Spleen (tissue), 7 donors: ENCODE measurements at regions not wholly inside any gene's neighbourhood (a gene's known extent, or its start where the extent isn't known, plus 50 kb on each side); places are given as distances from the start of the nearest gene placed in this dataset.

Source experiments
- POLR2A ChIP-seq, 3 donors: fragments of 450-650 bp; IDR thresholded peaks; one replicate each; pipeline ENCODE4 v1.5.1; 2017; ENCODE audit warnings: antibody characterized with exemption in 3 of 3, mild to moderate bottlenecking in 1 of 3
- POLR2AphosphoS5 ChIP-seq, 3 donors: sonication (generic); formaldehyde crosslinking; IDR thresholded peaks; one replicate each; pipeline ENCODE4 v1.5.1; 2017; ENCODE audit warnings: antibody characterized with exemption in 3 of 3
- TF ChIP-seq, protein P1 (sequence below), 11 experiments: fragments of 200-600 bp in 7 of 11; fragments of 450-650 bp in 4 of 11; sonication (generic) in 4 of 11; IDR thresholded peaks in 8 of 11; conservative IDR thresholded peaks in 3 of 11; 1 replicate in 7 of 11; 2 replicates in 4 of 11; pipeline versions ENCODE4 v1.4.0 to v1.8.0; 2016 to 2021; ENCODE audit warnings: antibody characterized with exemption in 11 of 11, inconsistent platforms in 4 of 11, mild to moderate bottlenecking in 1 of 11
- donor health status: DM: no; HTN: no; CAD: no; lungs with moderate emphysema.
- donor health status: DM: no; HTN: no; CAD: no.
- donor health status: DM: no; HTN: no; CAD: no.

DNA sequence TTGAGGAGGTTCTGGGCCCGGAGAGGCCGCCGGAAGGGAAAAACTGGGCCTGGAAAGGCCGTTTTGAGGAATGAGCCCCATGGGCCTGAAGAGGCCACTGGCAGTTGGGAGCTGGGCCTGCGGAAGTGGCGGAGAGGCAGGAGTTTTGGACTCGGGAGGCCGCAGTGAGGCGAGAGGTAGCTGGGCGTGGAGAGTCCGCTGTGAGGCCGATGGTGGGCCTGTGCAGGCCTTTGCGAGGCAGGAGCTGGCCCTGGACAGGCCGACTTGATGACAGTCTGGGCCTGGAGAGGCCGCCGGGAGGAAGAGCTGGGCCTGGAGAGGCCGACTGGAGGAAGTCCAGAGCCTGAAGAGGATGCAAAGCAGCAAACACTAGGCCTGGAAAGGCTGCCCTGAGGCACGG is 259.0 kb upstream of the NUPR2 start:
- TF ChIP-seq POLR2AphosphoS5 (IDR thresholded peaks at IDR 0.05), result no peak
- TF ChIP-seq POLR2A (IDR thresholded peaks at IDR 0.05), result no peak
- TF ChIP-seq, protein P1, sequence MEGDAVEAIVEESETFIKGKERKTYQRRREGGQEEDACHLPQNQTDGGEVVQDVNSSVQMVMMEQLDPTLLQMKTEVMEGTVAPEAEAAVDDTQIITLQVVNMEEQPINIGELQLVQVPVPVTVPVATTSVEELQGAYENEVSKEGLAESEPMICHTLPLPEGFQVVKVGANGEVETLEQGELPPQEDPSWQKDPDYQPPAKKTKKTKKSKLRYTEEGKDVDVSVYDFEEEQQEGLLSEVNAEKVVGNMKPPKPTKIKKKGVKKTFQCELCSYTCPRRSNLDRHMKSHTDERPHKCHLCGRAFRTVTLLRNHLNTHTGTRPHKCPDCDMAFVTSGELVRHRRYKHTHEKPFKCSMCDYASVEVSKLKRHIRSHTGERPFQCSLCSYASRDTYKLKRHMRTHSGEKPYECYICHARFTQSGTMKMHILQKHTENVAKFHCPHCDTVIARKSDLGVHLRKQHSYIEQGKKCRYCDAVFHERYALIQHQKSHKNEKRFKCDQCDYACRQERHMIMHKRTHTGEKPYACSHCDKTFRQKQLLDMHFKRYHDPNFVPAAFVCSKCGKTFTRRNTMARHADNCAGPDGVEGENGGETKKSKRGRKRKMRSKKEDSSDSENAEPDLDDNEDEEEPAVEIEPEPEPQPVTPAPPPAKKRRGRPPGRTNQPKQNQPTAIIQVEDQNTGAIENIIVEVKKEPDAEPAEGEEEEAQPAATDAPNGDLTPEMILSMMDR (IDR thresholded peaks at IDR 0.05 in 8 of 11, conservative IDR thresholded peaks at IDR 0.05 in 3 of 11), result no peak
